ENCODE measurements at regions not wholly inside any gene's neighbourhood (a gene's known extent, or its start where the extent isn't known, plus 50 kb on each side); places are given as distances from the start of the nearest gene placed in this dataset.

DNA sequence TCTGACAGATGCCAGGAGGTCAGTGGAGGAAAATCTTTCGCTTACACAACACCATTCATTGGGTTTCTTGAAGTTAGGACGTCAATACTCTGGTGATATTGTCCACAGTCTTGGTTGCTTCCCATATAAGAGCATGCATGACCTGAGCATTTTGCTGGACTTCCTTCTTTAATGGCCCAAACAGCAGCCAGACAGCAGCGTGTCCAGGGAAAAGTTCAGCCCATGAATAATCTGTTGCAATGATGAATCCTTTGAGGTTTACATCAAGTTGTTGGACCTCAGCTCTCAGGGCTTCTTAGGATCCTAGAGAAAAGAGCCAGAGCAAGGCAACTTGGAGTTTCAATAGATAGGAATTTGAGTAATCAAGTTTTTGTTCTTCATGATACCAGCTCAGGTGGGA lies 155.6 kb upstream of the MGAT5 start:
- Histone ChIP-seq H3K79me2 (ENCODE audit: insufficient read depth, low read length) (no peaks in the 10 kb centered on the region), H2AFZ (ENCODE audit: low read length) (no peak overlapping the region), H4K20me1 (ENCODE audit: insufficient read depth, low read length, poor library complexity, severe bottlenecking) (no peaks in the 10 kb centered on the region), H3K27me3 (ENCODE audit: insufficient read depth, low read length, poor library complexity, severe bottlenecking) (no peaks in the 10 kb centered on the region), H3K9ac (ENCODE audit: low read depth, low read length, poor library complexity, severe bottlenecking) (no peak overlapping the region), H3F3A (ENCODE audit: low read depth) (no peaks in the 10 kb centered on the region), H3K36me3 (ENCODE audit: insufficient read depth, low read length) (no peaks in the 10 kb centered on the region), H3K4me1 (ENCODE audit: insufficient read depth, low read length, poor library complexity, severe bottlenecking) (no peaks in the 10 kb centered on the region), H3K4me3 (ENCODE audit: low read length, poor library complexity, severe bottlenecking) (no peak overlapping the region), H3K4me2 (ENCODE audit: low read depth, low read length, poor library complexity, severe bottlenecking) (no peak overlapping the region), H3K9me3 (ENCODE audit: insufficient read depth, low read depth, low read length) (no peaks in the 10 kb centered on the region), H3K9me2 (replicated peaks; ENCODE audit: low read depth, low read length) (no peaks in the 10 kb centered on the region)
- no peak for TF ChIP-seq EZH2phosphoT487 (IDR thresholded peaks at IDR 0.05; ENCODE audit: borderline replicate concordance)
- TF ChIP-seq, protein P1, sequence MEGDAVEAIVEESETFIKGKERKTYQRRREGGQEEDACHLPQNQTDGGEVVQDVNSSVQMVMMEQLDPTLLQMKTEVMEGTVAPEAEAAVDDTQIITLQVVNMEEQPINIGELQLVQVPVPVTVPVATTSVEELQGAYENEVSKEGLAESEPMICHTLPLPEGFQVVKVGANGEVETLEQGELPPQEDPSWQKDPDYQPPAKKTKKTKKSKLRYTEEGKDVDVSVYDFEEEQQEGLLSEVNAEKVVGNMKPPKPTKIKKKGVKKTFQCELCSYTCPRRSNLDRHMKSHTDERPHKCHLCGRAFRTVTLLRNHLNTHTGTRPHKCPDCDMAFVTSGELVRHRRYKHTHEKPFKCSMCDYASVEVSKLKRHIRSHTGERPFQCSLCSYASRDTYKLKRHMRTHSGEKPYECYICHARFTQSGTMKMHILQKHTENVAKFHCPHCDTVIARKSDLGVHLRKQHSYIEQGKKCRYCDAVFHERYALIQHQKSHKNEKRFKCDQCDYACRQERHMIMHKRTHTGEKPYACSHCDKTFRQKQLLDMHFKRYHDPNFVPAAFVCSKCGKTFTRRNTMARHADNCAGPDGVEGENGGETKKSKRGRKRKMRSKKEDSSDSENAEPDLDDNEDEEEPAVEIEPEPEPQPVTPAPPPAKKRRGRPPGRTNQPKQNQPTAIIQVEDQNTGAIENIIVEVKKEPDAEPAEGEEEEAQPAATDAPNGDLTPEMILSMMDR (conservative IDR thresholded peaks at IDR 0.05; ENCODE audit: low read length), result no peak

DNA sequence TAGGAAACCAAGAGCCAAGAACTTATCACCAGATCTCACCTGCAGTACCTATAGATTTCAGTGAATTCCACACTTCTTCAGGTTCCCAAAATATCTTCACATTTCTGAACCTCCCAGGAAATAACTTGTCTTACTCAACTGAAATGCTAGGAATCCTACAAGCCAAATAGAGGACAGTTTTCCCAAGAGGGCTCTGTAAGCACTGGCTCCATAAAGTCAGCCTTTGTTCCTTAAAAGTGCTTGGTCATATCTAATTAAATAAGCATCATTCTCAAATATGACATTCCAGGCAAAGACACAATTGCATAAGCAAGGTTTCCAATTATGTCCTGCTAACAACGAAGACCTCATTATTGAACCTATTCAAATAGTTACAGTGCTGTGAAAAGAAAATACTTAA lies 154.6 kb upstream of the MGAT5 start:
- no peak for TF ChIP-seq EZH2phosphoT487 (IDR thresholded peaks at IDR 0.05; ENCODE audit: borderline replicate concordance)
- TF ChIP-seq, protein P1 (conservative IDR thresholded peaks at IDR 0.05; ENCODE audit: low read length), result no peak
- no peaks in the 10 kb centered on the region for H3K4me1 ChIP-seq (ENCODE audit: insufficient read depth, low read length, poor library complexity, severe bottlenecking)
- no peaks in the 10 kb centered on the region for H3F3A ChIP-seq (ENCODE audit: low read depth)
- no peak overlapping the region for H3K4me3 ChIP-seq (ENCODE audit: low read length, poor library complexity, severe bottlenecking)
- H3K79me2 ChIP-seq (ENCODE audit: insufficient read depth, low read length), result no peaks in the 10 kb centered on the region
- no peak overlapping the region for H2AFZ ChIP-seq (ENCODE audit: low read length)
- no peaks in the 10 kb centered on the region for H3K36me3 ChIP-seq (ENCODE audit: insufficient read depth, low read length)
- H3K9me3 ChIP-seq (ENCODE audit: insufficient read depth, low read depth, low read length), result no peaks in the 10 kb centered on the region
- H3K9ac ChIP-seq (ENCODE audit: low read depth, low read length, poor library complexity, severe bottlenecking), result no peak overlapping the region
- no peaks in the 10 kb centered on the region for H4K20me1 ChIP-seq (ENCODE audit: insufficient read depth, low read length, poor library complexity, severe bottlenecking)
- H3K27me3 ChIP-seq (ENCODE audit: insufficient read depth, low read length, poor library complexity, severe bottlenecking), result no peaks in the 10 kb centered on the region
- H3K9me2 ChIP-seq (replicated peaks; ENCODE audit: low read depth, low read length), result no peaks in the 10 kb centered on the region
- no peak overlapping the region for H3K4me2 ChIP-seq (ENCODE audit: low read depth, low read length, poor library complexity, severe bottlenecking)

DNA sequence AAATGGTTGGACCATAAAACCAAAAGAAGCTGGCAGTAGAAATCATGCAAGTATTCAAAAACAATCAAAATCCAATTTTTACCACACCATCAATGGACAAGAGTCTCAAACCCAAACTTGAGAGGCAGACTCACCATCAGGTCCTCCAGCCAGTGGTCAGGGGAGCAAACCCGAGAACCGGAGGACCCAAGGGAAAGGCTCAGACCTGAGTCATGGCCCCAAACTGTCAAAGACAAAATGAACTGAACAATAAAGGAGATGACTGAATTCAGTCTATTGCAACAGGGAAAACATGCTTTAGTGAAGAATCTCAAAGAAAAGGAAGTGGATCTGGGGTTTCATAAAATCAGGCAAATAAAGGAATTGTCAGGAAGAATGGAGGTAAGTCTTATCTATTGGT lies 150.7 kb upstream of the MGAT5 start:
- H3K9ac ChIP-seq (ENCODE audit: low read depth, low read length, poor library complexity, severe bottlenecking), result no peak overlapping the region
- H3F3A ChIP-seq (ENCODE audit: low read depth), result no peaks in the 10 kb centered on the region
- no peaks in the 10 kb centered on the region for H3K79me2 ChIP-seq (ENCODE audit: insufficient read depth, low read length)
- H3K4me1 ChIP-seq (ENCODE audit: insufficient read depth, low read length, poor library complexity, severe bottlenecking), result no peaks in the 10 kb centered on the region
- no peaks in the 10 kb centered on the region for H3K9me2 ChIP-seq (replicated peaks; ENCODE audit: low read depth, low read length)
- no peak overlapping the region for H3K4me3 ChIP-seq (ENCODE audit: low read length, poor library complexity, severe bottlenecking)
- TF ChIP-seq, protein P1 (conservative IDR thresholded peaks at IDR 0.05; ENCODE audit: low read length), result no peak
- no peak for TF ChIP-seq EZH2phosphoT487 (IDR thresholded peaks at IDR 0.05; ENCODE audit: borderline replicate concordance)
- H3K4me2 ChIP-seq (ENCODE audit: low read depth, low read length, poor library complexity, severe bottlenecking), result no peak overlapping the region
- no peaks in the 10 kb centered on the region for H4K20me1 ChIP-seq (ENCODE audit: insufficient read depth, low read length, poor library complexity, severe bottlenecking)
- H3K27me3 ChIP-seq (ENCODE audit: insufficient read depth, low read length, poor library complexity, severe bottlenecking), result no peaks in the 10 kb centered on the region
- no peak overlapping the region for H2AFZ ChIP-seq (ENCODE audit: low read length)
- no peaks in the 10 kb centered on the region for H3K9me3 ChIP-seq (ENCODE audit: insufficient read depth, low read depth, low read length)
- H3K36me3 ChIP-seq (ENCODE audit: insufficient read depth, low read length), result no peaks in the 10 kb centered on the region

Data from Loucy (cell line).